ENCODE measurements at regions not wholly inside any gene's neighbourhood (a gene's known extent, or its start where the extent isn't known, plus 50 kb on each side); places are given as distances from the start of the nearest gene placed in this dataset.

DNA sequence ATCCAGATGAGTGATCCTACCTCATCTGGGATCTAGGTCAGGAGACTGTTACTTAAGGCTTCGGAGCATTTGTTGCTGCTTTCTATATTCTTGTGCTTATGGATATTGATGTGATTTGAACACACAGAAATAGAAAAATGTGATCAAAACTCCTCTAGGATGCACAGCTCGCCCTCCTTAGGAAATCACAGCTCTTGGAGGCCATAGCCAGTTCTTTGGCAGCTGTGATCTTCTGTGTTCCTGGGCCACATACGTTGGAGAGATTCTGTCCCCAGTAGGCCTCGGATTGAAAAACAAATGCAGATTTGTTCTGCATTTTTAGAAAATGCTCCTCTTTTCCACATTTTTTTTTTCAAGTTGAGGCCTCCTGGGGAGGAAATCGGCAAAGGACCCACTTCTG is 437.4 kb upstream of the THBS1 start:
- DNase-seq (ENCODE audit: low spot score), result no peak
- CTCF ChIA-PET, result interaction anchor here (0.6 kb wide), 1 partner anchor 418 kb away, joined by 6 read pairs; no protein-coding TSS in a partner anchor
- H3K27ac ChIP-seq, result no peak overlapping the region
- TF ChIP-seq, protein P1, sequence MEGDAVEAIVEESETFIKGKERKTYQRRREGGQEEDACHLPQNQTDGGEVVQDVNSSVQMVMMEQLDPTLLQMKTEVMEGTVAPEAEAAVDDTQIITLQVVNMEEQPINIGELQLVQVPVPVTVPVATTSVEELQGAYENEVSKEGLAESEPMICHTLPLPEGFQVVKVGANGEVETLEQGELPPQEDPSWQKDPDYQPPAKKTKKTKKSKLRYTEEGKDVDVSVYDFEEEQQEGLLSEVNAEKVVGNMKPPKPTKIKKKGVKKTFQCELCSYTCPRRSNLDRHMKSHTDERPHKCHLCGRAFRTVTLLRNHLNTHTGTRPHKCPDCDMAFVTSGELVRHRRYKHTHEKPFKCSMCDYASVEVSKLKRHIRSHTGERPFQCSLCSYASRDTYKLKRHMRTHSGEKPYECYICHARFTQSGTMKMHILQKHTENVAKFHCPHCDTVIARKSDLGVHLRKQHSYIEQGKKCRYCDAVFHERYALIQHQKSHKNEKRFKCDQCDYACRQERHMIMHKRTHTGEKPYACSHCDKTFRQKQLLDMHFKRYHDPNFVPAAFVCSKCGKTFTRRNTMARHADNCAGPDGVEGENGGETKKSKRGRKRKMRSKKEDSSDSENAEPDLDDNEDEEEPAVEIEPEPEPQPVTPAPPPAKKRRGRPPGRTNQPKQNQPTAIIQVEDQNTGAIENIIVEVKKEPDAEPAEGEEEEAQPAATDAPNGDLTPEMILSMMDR (conservative IDR thresholded peaks at IDR 0.05; ENCODE audit: low read depth), result no peak
- POLR2A ChIA-PET (ENCODE audit: low non-redundant PET), result no interaction called here

DNA sequence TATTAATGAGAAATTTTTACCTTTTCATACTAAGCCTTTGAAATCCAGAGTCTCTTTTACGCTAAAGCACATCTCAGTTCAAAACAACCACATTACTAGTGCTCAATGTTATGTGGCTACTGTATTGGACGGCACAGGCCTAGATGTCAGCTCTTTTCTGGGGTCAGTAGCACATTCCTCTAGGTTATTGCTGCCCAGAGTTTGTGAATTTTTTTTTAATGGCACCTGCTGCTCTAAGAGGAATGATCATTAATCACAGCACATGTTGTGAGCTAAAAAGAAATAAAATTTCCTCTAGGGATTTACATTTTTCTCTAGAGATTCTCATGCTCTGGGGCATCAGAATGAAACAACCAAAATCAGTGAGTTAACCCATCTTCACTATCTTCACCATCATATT is 436.8 kb upstream of the THBS1 start:
- CTCF ChIA-PET, result interaction anchor here (0.6 to 1.4 kb wide), 2 partner anchors 28 to 417 kb away, joined by 4 to 6 read pairs; no protein-coding TSS in a partner anchor
- POLR2A ChIA-PET (ENCODE audit: low non-redundant PET), result no interaction called here
- no peak for DNase-seq (ENCODE audit: low spot score)
- no peak overlapping the region for H3K27ac ChIP-seq
- TF ChIP-seq, protein P1 (conservative IDR thresholded peaks at IDR 0.05; ENCODE audit: low read depth), result no peak

DNA sequence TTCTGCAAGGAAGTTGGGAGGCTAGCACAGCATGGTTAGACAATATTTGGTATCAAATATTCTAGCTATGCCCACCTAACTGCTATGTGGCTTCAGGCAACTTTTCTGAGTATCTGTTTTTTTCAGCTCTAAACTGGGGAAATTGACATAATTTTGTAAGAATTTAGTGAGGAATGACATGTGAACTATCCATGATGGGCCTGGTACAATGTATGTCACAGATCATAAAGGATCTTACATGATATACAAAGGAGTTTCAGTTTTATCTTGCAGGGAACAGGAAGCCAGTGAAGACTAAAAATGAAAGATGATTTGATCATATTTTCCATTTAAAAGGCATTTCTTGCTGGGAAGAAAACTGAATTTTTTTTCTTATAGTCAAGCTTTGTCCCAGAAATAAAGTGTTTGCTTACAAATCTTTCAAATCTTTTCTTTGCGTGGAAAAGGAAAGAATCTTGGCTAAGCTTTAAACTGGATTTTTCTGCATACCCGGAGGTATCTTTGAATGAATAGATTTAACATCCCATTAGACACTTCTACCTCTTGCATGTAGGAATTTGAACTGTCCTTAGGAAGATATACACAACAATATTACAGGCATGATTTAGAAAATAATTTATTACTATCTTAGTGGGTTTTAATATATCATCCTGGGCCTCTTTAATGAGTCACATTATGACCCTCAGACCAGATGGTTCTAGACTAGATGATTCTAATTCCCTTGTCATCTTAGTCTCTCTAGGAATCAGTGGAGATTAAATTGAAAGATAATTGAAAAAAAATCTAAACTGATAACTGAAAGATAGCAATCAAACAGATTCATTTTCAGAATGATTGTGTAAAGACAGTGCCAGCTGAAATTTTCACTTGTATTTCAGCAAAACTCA is 436.0 kb upstream of the THBS1 start:
- TF ChIP-seq, protein P1 (conservative IDR thresholded peaks at IDR 0.05; ENCODE audit: low read depth), result no peak
- CTCF ChIA-PET, result interaction anchor here (1.4 kb wide), 1 partner anchor 27 kb away, joined by 4 read pairs; no protein-coding TSS in a partner anchor
- DNase-seq (ENCODE audit: low spot score), result no peak
- no peak overlapping the region for H3K27ac ChIP-seq
- POLR2A ChIA-PET (ENCODE audit: low non-redundant PET), result no interaction called here

DNA sequence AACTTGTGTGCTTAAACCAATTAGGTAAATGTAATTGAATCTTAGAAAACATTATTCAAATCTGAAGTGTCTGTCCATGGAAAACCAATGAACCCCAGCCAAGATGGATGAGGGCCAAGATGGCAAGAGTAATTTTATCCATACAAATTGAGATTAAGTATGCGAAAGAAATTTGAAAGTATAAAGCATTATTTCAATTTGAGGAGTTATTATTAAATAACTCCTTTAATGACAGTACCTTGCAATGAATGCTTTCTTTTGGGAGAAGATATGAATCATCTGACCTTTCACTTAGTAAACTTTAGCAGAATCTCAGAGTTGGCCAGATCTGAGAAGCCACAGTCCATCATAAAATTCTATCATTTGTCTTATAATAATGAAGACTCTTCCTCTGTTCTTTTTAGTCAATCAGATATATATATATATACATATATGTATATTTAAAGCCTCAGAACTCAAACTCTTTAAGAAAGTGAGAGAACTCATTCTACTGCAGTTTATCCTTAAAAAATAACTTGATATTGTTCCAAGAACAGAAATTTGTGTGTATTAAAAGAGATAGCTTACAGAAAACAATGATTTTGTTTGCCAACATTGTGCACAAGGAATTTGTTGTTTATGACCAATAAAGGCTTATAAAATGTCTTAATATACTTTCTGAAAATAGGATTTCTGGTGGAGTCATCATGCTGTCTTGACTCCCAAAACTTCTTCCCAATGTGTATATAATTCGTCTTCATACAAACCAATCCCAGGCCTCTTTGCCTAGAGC is 434.8 kb upstream of the THBS1 start:
- TF ChIP-seq, protein P1 (conservative IDR thresholded peaks at IDR 0.05; ENCODE audit: low read depth), result no peak
- DNase-seq (ENCODE audit: low spot score), result no peak
- H3K27ac ChIP-seq, result no peak overlapping the region
- CTCF ChIA-PET, result no interaction called here
- POLR2A ChIA-PET (ENCODE audit: low non-redundant PET), result no interaction called here

DNA sequence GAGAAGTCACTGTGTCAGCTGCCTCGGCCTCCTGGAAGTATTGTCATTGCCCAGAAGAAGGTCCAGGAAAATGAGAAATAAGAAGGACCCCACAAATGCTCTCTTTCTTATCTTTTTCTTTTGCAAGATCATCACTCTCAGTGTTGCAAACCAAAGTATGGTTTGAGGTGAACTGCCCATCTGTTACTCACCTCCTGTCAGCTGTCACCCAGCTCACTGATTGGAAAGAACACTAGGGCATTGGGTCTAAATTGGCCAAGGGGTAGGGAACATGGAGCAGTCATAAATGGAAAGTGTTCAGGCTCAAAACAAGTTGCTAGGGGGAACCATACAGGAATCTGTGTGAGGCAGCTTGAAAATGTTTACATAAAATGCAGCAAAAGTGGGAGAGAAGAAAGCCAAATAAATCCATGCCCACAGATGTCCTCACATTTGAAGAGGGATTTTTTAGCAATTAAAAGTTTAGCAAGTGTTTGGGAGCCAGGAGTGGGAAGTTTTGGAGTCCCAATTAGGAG is 431.2 kb upstream of the THBS1 start:
- ChIA-PET CTCF (interaction anchor here (0.6 kb wide), 1 partner anchor 174 kb away, joined by 3 read pairs; no protein-coding TSS in a partner anchor), POLR2A (ENCODE audit: low non-redundant PET) (no interaction called here)
- no peak overlapping the region for H3K27ac ChIP-seq
- no peak for DNase-seq (ENCODE audit: low spot score)
- TF ChIP-seq, protein P1 (conservative IDR thresholded peaks at IDR 0.05; ENCODE audit: low read depth), result no peak

DNA sequence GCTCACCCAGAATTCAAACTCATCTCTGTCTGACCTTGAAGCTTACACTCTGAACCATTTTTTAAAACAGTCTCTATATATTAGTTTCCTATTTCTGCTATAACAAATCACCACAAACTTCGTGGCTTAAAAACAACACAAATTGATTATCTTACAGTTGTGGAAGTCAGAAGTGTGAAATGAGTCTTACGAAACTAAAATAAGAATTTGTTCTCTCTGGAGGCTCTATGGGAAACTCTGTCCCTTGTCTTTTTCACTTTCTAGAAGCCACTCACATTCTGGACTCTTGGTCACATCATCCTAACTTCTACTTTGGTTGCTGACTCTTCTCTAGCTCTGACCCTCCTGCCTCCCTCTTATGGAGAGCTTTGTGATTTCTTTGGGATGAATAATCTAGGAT is 429.3 kb upstream of the THBS1 start:
- TF ChIP-seq, protein P1 (conservative IDR thresholded peaks at IDR 0.05; ENCODE audit: low read depth), result no peak
- ChIA-PET POLR2A (ENCODE audit: low non-redundant PET) (no interaction called here), CTCF (no interaction called here)
- no peak overlapping the region for H3K27ac ChIP-seq
- DNase-seq (ENCODE audit: low spot score), result no peak

All from RWPE1 (cell line).